Tibial nerve (tissue), 4 donors: ENCODE measurements at regions not wholly inside any gene's neighbourhood (a gene's known extent, or its start where the extent isn't known, plus 50 kb on each side); places are given as distances from the start of the nearest gene placed in this dataset.

Experiments
- EP300 ChIP-seq, 2 donors: sonication (generic); formaldehyde crosslinking; IDR thresholded peaks; one replicate each; pipeline ENCODE4 v1.6.1; 2017; ENCODE audit warnings: antibody characterized with exemption in 2 of 2, mild to moderate bottlenecking in 1 of 2
- POLR2A ChIP-seq, 2 donors: fragments of 450-650 bp; IDR thresholded peaks; one replicate each; pipeline ENCODE4 v1.6.1; 2017; ENCODE audit warnings: antibody characterized with exemption in 2 of 2, mild to moderate bottlenecking in 2 of 2, moderate library complexity in 2 of 2
- TF ChIP-seq, protein P1 (sequence below), 5 experiments: fragments of 200-600 bp in 3 of 5; fragments of 450-650 bp in 2 of 5; sonication (generic) in 3 of 5; IDR thresholded peaks; one replicate each; pipeline ENCODE4 v1.5.1; 2016 to 2019; ENCODE audit warnings: antibody characterized with exemption in 5 of 5, mild to moderate bottlenecking in 3 of 5, moderate library complexity in 2 of 5

DNA sequence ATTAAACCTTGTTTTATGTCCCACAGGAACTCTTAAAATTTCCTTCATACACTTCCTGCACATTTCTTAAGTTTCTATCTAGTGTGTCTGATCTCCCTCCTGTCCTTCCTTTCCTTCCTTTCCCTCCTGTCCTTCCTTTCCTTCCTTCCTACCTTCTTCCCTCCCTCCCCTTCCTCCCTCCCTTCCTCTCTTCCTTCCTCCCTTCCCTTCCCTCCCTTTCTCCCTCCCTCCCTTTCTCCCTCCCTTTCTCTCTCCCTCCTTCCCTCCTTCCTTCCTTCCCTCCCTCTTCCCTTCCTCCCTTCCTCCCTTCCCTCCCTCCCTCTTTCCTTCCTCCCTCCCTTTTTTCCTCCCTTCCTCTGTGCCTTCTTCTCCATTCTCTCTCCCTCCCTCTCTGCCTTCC is 414.9 kb downstream of the ENC1 start:
- TF ChIP-seq, protein P1, sequence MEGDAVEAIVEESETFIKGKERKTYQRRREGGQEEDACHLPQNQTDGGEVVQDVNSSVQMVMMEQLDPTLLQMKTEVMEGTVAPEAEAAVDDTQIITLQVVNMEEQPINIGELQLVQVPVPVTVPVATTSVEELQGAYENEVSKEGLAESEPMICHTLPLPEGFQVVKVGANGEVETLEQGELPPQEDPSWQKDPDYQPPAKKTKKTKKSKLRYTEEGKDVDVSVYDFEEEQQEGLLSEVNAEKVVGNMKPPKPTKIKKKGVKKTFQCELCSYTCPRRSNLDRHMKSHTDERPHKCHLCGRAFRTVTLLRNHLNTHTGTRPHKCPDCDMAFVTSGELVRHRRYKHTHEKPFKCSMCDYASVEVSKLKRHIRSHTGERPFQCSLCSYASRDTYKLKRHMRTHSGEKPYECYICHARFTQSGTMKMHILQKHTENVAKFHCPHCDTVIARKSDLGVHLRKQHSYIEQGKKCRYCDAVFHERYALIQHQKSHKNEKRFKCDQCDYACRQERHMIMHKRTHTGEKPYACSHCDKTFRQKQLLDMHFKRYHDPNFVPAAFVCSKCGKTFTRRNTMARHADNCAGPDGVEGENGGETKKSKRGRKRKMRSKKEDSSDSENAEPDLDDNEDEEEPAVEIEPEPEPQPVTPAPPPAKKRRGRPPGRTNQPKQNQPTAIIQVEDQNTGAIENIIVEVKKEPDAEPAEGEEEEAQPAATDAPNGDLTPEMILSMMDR (IDR thresholded peaks at IDR 0.05): no peak
- TF ChIP-seq POLR2A (IDR thresholded peaks at IDR 0.05) (no peak), EP300 (IDR thresholded peaks at IDR 0.05) (no peak)
